Neural progenitor cell (in vitro differentiated cells): ENCODE measurements at regions not wholly inside any gene's neighbourhood (a gene's known extent, or its start where the extent isn't known, plus 50 kb on each side); places are given as distances from the start of the nearest gene placed in this dataset.

Source experiments
- CTCF ChIP-seq: fragments of 200-600 bp; sonication (generic); IDR thresholded peaks from 2 replicates; pipeline ENCODE4 v1.5.1; 2017; ENCODE audit warnings: antibody characterized with exemption, mild to moderate bottlenecking
- EZH2 ChIP-seq: fragments of 200-600 bp; sonication (generic); IDR thresholded peaks from 2 replicates; pipeline ENCODE4 v1.6.1; 2017; ENCODE audit warnings: antibody characterized with exemption, mild to moderate bottlenecking, moderate library complexity
- EZH2phosphoT487 ChIP-seq: fragments of 200-600 bp; sonication (generic); IDR thresholded peaks from 2 replicates; pipeline ENCODE4 v1.6.1; 2017; ENCODE audit warnings: antibody characterized with exemption

GRCh38 chr2:65878011-65878340 is 445.6 kb upstream of the SPRED2 start:
- TF ChIP-seq CTCF (no peak), EZH2phosphoT487 (no peak), EZH2 (no peak)
